GM18909 (cell line): ENCODE measurements at regions not wholly inside any gene's neighbourhood (a gene's known extent, or its start where the extent isn't known, plus 50 kb on each side); places are given as distances from the start of the nearest gene placed in this dataset.
"Not testable (repeated sequence)": the region's sequence is repeated elsewhere in the genome, so short reads cannot be mapped to it uniquely, and the experiment has no call there.

ENCODE experiments used
- ATAC-seq: cut with Tn5 transposase; IDR thresholded peaks from one replicate; pipeline ENCODE4 v1.9.1; 2021; ENCODE audit warnings: mild to moderate bottlenecking; ENCODE audit not compliant: unreplicated experiment, poor library complexity

DNA sequence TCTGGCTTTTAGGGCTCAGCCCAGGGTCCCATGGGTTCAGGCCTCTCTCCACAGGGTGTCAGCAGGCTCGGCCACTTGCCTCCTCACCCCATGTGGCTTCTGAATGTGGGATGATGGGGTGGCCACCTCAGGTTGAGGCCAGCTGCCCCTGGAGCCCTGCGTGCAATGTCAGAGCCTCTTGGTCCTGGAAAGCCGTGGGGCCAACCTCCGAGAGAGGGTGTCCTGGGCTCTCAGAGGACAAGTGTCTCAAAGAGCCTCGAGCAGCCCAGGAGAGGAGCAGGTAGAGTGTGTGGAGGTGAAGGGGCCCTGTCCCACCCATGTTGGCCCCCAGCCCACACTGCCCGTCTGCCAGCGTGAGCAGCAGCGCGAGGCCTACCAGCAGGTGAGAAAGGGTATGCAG, 86.0 kb downstream of the PLXNA1 start:
- no peak for ATAC-seq

DNA sequence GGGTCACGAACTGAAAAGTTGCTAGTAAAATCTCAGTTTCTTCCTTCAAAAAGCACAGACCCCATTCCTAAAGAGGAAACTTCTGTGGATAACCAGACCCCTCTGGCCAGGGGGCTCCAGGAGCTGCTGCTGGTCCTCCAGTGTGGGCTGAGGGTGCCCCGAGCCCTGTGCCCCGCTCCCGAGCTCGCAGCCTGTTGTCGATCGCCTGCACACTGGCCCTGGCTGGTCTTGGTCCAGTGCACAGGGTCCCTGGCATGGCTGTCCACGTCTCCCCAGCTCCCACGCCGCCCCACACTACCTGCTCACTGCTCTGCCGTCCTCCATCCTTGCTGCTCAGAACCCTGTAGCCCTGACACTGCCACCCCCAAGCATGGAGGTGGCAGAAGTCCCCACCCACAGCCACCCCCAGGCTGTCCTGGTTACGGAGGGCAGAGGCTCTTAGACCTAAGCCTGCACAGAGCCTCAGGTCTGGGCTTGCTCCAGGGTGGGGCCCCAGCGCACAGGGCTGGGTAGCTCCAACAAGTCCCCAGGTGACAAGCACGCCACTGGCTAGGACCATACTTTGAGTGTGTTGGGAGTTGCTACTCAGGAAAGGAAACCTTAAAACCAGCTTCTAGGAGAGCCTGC, 87.0 kb downstream of the PLXNA1 start:
- no peak for ATAC-seq

DNA sequence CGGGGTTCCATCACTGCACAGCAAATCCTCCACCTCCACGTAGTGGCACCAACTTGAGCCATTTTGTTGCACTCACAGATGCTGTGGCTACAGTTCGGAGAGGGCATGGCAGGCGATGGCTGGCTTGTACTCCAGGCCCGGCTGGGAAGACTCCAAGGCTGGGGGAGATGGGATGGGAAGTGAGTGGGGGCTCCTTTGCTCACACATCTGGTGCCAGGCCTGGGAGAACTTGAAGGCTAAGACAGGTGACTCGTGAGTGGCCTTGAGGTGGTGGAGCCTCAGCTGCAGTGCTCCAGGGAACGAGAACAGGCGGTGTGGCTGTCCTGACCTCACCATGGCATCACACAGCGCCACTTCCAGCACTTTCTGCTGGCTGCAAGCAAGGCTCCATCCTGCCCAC, 87.9 kb downstream of the PLXNA1 start:
- no peak for ATAC-seq

DNA sequence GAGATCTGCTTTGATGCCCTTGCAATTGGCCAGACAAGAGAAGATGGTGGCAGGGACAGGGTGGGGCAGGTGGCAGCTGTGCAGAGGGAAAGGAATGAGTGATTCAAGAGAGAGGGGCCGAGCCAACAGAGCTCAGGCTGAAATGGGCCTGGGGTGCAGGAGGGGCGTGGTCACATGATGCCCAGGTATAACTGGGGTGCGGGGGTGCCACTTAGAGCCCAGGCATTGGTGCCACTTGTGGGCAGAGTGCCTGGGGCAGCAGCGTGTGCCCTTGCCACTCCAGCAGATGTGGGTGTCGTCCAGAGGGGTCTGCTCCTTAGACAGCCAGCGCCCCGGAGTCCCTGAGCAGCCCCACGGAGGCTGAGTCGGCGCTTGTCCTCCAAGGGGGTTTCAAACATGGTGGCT, 88.7 kb downstream of the PLXNA1 start:
- ATAC-seq: no peak

DNA sequence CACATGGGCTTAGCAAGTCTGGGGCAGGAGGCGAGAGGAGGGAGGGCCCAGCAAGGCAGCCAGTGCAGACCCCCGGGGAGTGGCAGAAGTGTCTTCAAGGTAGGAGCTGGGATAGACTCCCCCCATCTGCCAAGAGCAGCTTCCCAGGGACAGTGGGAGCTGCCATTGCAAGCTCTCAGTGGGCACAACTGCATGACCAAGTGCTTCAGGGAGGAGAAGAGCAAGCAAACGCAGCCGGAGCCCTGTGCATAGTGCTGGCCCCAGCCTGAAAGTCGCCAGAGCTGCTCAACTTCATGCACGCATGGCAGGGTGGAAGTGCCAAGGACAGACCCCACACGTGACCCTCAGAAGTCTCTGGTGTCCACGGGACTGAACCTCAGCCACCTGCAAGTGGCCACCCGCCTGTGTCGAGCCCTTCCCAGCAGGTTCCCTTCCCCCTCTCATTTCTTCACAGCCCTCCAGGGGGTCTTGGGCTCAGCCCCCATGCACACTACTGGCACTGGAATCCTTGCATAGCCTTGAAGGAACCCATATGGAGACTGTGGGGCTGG, 89.4 kb downstream of the PLXNA1 start:
- ATAC-seq: no peak

DNA sequence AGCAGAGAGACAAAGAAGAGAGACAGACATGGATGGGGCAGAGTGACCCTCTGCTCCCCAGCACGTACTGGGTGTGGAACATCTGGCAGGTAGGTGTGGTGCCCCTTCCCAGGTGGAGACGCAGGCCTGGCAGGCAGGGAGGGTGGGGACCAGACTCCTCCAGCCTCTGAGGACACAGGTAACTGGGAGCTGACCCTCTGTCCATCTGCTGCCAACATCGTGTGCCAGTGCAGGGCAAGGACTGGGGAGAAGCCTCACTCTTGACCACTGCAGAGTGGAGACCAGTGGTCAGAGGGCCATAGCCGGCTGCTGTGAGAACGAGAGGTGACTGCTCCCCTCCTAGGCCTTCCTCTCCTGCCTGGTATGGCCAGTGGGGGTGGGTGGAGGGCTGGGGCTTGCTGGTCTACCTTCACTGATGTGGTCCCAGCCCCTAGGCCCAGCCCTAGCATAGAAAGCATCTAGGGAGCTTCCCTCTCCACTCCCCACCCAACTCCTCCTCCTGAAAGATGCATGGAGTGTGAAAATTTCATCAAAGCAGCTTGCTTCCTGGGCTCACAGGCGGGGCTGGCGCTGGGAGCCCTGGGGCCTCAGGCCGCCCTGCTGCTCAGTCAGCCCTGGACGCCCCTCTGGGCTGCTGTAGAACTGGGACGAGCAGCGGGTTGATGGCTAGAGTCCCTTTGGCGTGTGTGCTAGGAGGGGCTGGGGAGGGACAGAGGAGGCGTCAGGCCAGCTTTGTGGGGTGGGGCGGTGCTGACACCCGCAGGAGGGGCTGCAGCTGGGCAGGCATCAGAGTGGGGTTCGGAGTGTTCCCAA, 90.3 kb downstream of the PLXNA1 start:
- no peak for ATAC-seq

DNA sequence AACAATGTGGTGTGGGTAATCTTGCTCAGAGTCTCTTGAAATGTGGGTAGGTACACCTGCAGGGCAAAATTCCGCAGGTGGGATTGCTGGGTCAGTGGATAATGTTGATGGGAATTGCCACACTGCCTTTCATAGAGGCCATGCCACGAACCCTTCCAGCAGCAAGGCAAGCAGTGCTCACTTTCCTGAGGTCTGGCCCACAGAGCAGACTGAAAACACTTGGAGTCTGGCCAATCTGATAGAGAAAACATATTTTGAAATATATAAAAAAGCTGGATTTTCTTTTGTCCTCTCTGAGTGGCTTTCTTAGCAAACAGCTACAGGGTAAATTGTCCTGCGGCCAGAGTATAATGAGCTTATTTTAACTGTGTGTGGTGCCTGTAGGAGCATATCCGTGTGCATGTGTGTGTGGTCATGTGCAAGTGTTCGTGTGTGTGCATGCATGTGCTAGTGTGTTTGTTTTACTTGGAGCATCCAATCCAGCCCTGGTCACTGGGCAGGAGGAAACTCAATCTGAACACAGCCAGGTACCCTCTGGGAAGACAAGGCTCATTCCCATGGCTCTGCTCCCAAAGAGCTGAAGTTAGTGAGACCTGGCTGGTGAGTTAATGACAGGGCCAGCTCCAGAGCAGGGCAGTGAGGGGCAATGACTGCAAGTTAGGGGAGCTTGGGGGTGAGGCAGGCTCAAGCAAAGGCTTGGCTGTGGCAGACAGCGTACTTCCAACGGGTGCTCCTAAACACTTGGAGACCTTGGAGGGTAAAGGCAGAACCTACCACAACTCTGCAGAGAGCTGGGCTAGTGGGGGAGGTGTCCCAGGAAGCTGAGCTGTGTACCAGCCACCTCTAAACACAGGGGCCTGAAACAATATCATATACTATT, 91.3 kb downstream of the PLXNA1 start:
- ATAC-seq: no peak

DNA sequence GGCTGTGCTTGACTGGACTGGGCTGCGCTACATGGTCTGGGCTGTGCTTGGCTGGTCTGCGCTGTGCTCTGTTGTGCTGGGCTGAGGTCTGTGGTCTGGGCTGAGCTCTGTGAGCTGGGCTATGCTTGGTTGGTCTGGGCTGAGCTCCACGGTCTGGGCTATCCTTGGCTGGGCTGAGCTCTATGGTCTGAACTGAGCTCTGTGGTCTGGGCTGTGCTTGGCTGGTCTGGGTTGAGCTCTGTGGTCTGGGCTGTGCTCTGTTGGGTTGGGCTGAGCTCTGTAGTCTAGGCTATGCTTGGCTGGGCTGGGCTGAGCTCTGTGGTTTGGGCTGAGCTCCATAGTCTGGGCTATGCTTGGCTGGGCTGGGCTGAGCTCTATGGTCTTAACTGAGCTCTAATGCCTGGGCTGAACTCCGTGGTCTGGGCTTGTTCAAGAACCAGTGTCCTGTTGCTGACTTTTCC, 92.0 kb downstream of the PLXNA1 start:
- peak; percentile 82 for ATAC-seq

DNA sequence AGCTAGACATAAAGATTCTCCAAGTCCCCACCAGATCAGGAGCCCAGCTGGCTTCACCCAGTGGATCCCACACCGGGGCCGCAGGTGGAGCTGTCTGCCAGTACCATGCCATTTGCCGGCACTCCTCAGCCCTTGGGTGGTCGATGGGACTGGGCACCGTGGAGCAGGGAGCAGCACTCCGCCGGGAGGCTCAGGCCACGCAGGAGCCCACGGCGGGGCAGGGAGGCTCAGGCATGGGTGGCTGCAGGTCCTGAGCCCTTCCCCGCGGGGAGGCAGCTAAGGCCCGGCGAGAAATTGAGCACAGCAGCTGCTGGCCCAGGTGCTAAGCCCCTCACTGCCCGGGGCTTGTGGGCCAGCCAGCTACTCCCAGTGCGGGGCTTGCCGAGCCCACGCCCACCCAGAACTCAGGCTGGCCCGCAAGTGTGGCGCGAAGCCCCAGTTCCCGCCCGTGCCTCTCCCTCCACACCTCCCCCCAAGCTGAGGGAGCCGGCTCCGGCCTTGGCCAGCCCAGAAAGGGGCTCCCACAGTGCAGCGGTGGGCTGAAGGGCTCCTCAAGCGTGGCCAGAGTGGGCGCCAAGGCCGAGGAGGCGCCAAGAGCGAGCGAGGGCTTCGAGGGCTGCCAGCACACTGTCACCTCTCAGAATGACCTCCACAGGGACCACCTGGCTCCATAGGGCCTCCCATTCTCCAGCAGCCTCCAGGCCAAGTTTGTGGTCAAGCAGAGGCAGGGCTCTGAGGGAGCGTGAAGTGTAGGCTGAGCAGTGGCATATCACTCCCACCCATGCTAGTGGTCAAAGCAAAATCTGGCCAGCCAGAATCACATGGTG, 93.5 kb downstream of the PLXNA1 start:
- not testable (repeated sequence) for ATAC-seq

DNA sequence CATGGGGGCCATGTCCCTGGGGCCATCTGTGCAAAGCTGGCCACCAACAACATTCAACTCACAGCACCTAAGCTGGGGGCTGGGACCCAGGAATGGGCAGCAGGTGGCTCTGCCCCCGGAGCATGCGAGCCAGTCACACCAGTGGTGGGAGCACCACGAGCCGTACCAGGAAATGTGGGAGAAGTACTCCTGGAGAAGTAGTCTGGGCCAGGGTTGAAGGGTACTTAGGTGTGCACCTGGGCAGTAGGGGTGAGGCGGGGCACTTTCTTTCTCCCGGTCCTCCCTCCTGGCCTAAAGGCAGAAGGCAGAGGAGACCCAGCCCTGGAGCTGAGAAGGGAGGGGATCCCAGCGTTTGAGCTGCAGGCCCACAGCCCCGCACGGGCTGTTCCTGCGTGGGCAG, 94.2 kb downstream of the PLXNA1 start:
- ATAC-seq: no peak

DNA sequence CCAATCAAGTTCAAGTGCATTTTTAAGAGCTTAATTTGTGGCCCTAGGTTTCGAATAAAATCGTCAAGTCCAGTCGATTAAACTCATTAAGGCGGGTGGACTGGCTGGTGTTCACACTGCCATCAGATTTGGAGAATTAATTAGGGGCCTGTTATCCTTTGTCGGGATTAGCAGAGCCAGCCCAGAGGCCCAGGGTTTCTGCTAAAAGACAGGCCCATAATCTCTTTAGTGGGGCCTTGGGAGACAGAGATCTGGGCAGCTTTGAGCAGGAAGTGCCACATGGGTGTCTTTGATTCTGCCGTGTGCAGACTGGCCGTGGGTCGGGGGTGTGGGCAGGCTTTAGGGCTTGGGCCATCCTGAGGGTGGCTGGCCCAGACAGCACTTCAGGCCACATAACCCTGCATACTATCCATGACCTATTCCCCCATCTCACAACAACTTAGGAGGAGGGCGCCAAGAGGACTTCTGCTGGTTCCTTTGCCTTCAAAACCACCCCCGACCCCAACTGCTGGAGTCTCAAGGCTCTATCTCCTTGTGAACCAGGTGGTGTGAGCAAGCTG, 94.7 kb downstream of the PLXNA1 start:
- no peak for ATAC-seq

DNA sequence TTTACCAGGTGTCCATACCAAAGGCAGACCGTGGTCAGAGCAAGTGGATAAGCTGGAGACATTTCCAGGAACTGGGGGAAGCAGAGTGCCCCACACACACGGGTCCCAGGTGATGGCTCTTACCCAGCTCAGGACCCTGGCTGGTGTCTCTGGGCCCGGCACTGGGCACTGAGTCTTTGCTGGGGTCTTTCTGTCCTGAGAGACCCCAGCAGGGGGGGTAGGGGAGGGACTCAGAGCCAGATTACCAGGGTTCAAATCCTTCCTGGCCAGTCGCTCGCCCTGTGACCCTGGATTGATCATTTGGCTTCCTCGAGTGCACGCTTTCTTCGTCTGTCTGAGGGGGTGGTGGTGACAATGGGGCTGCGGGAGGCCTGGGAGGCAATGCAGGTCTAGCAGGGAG, 95.7 kb downstream of the PLXNA1 start:
- no peak for ATAC-seq

DNA sequence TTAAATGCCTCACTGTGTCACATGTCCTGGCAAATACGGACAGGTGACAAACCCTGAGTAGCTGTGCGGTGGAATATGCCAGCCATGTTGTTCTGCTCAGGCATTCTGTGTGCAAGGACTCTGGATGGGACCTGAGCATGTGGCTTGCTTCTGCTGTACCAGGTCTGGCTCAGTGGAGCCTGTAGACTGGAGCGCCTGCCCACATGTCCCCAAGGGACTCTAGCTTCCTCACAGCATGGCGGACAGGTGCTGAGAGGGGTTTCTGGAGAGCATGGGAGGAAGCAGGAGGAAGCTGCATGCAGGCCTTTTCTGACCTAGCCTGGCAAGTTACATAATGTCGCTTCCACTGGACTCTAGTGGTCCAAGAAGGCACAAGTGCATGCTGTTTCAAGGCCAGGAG, 96.3 kb downstream of the PLXNA1 start:
- ATAC-seq: no peak

DNA sequence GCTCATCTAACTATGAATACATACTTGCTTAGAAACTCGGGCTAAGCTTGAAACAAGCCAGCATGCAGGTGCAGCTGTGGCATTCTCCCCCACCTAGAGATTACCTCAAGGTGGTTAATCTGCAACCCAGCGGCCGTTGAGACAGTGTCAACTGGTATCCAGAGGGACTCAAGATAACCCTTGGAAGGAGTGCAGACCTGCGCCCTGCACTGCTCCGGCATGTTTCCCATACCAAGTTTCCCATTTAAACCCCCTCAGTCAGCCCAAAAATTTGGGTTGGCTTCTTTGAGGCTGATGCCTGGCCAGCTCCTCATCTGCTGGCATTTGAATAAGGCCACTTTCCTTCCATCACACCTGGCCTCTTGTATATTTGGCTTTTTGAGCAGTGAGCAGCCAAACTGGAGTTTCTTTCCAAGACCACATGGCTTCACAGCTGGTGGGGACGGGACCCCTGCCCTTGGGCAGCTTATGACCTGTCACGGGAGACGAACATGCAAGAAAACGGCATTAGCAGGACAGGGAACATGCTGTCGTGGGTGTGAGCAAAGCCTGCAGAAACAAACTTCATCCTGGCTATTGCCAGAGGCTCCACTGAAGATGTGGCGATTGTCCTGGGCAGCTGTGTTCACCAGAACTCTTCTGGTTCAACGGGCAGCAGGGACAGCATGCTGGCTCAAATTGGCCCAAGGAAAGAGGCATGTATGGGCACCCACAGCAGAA, 98.2 kb downstream of the PLXNA1 start:
- ATAC-seq: no peak

DNA sequence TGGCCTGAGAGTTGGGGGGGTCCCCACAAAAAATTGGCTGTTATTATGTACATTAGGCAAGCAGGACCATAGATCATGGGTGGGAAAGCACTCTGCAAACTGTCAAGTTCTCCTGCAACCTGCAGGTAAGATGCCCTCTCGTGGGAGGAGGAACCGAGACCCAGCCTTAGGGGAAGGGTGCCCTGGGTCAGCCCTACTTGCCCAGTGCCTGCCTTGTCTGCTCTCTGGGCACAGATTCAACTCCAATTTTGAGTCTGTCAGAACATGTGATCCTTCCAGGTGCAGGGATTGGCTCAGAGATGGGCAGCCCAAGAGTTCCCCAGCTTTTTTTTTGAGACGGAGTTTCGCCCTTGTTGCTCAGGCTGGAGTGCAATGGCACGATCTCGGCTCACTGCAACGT, 99.2 kb downstream of the PLXNA1 start:
- ATAC-seq: no peak

DNA sequence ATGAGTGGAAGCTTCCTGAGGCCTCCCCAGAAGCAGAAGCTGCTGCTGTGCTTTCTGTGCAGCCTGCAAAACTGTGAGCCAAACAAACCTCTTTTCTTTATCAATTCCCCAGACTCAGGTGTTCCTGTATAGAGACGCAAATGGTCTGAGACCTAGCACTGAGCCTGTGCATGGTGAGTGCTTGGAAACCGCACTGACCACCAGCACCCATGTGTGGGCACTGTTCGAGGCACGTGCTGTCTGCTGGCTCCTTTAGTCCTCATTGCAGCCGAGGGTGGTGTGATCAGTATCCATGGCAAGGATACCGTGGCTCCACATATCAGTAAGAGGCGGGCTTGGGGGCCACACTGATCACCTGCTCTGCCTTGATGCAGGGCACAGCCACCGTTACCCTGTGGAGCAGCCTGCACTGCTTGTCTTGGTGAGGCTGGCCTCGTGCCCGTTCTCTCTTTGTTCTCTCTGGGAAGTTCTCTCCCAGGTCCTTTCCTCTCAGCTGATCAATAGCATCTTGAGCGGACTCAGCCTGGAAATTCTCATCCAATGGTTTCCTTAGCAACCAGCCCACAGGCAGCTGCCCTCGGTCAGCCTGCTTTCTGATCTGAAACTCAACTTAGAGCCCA, 101.0 kb downstream of the PLXNA1 start:
- no peak for ATAC-seq

DNA sequence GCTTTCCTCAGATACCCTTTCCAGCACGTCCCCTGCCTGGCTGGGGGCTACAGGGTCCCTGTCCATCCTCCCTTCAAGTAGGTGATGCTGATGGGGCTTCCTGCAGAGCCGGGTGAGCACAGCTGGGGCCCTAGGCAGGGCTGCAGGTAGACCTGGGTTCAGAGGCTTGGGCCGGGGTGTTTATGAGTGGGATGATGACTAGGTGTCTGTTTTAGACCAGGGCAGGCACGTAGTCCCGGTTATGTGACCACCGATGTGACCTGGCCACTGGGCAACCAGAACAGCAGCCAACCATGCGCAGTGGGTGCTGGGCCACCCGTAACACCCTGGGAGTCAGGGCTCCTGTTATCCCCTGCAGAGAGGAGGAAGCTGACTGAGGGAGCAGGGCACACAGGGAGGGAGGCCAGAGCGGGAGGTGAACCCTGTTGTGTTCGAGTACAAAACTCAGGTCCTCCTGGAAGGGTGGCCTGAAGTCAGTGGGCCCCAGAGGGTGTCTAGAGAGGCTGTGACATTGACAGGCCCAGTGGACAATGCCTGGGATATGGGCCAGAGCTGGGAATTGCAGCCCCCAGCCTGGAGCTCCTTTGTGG, 101.6 kb downstream of the PLXNA1 start:
- ATAC-seq: no peak

DNA sequence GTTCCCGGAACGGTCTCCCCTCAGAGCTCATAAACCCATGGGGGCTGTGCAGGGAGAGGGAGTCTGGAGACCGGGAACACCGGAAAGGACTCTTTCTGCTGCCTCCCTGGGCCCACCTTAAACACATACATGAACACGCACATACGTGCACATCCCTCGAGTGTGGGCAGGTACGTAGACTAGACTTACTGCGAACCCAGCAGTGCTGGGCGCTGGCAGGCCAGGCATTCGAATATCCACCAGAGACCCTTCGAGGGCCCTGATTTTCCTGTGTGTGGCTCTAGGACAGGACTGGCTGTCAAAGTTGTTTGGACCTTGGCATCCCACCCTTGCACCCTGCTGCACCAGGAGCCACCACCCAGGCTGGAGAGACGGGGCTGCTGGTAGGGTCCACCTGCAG, 102.7 kb downstream of the PLXNA1 start:
- no peak for ATAC-seq
